HG03521 (cell line): ENCODE measurements at regions not wholly inside any gene's neighbourhood (a gene's known extent, or its start where the extent isn't known, plus 50 kb on each side); places are given as distances from the start of the nearest gene placed in this dataset.
"Not testable (repeated sequence)": the region's sequence is repeated elsewhere in the genome, so short reads cannot be mapped to it uniquely, and the experiment has no call there.

ENCODE experiments used
- ATAC-seq: cut with Tn5 transposase; IDR thresholded peaks from one replicate; pipeline ENCODE4 v1.9.1; 2021; ENCODE audit warnings: mild to moderate bottlenecking, moderate library complexity; ENCODE audit not compliant: unreplicated experiment

DNA sequence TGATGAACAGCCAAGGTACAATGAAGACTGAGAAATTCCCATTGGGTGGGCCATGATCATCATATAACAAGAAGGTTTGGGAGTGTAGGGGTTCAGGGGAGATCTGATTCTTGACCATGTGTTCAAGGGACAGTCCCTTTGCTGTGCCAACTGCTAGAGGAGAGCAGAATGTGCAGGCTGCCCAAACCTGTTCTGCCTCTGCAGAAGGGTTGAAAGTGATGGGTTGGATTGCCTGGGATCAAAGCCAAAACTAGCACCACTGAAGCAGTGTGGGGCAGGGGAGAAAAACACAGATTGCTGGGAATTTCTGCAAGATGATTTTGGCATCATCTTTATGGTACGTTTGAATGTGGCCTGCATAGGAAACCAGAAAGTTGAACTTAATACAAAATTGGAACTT lies 303.9 kb downstream of the OTUD1 start:
- no peak for ATAC-seq

DNA sequence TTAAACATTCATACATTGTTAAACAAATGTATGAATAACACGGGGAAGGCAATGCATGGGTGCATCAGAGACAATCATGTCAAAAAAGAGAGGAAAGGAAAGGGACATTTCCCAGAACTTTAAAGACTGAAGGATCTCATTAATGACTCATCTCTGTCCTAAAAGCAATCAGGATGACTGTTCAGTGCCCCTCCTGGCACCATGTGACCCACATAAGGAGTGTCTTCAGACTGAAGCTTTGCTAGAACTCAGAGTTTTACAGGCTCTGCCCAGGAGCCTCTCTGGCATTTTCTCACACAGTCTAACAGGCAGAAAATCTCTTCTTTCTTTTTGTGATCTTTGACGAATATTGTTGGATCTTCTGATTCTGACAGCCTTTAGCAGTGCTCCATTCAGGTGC lies 315.3 kb downstream of the OTUD1 start:
- ATAC-seq = no peak

- no peak for ATAC-seq
Observed at GRCh38 chr10:23754941-23755340, 316.1 kb downstream of the OTUD1 start.

DNA sequence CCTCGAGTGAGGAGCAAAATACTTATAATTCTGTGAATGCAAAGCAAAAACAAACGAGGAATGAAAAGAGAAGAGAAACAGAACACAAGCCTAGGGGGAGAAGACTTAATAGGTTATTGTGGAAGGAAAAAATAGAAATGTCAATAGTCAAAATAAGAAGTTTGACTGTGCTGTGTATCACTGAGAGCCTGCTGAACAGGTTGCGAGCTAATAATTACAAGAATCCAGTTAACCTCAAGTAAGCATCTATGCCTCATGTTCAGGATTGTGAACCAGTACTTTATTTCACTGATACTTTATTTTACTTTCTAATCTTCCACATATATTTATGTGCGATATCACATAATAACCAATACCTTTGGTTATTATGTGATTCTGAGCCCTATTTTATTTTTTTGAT lies 316.7 kb downstream of the OTUD1 start:
- ATAC-seq = no peak

DNA sequence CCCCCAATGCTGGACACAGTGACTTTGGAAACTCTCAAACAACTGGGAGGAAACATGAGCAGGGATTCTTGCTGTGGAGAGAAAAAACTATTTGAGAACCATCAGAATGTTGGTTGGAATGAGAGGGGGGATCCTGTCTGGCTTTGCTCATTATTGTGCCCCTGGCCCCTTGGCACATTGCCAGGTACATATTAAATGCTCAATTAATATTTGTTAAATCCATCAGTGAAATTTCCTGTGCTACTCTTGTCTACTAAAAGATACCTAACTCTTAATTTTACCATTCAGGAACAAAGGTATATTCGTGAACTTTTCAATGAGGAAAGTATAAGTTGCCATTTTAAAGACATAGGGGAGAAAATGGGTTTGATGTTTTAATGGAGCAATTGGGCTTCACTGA lies 329.4 kb downstream of the OTUD1 start:
- ATAC-seq = no peak

- ATAC-seq = no peak
Observed at GRCh38 chr10:23777153-23777552, 338.3 kb downstream of the OTUD1 start.

- no peak for ATAC-seq
Observed at GRCh38 chr10:23779301-23779700, 340.4 kb downstream of the OTUD1 start.

- no peak for ATAC-seq
Observed at GRCh38 chr10:23780331-23780730, 341.5 kb downstream of the OTUD1 start.

DNA sequence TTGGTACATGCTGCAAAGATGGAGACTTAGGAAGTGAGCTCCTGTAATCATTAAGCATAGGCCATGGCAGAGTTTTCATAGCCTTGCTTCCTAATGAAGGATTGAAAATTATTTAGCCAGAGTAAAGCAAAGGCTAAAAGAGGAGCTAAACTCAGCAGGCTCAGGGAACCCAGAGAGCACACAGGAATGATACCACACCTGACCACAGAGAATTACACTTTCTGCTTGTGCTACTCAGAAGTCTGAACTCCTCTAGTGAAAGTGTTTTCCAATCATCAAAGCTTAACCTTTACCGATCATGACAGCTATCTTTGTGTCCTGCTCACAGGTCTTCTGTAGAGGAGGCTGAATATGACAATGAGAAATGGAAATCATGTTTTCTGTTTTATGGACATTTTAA lies 347.7 kb downstream of the OTUD1 start:
- no peak for ATAC-seq

DNA sequence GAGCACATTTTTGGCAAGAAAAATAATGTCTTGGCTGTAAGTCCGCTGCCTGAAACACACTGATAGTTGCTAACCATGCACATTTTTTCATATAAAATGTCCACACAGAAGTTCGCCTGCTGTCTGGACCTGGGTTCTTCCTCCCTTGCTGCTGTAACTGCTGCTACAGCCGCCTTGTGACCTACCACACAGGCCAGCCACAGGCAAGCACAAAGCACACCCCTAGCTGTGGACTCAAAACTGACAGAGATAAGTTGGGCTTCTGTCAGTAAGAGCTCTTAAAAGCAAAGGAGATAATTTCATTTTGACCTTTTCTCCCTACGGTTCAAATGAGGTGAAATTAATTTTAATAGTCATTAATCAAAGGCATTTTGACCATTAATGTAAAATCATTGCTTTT lies 354.7 kb downstream of the OTUD1 start:
- no peak for ATAC-seq

- ATAC-seq = not testable (repeated sequence)
Observed at GRCh38 chr10:23797452-23797851, 358.6 kb downstream of the OTUD1 start.

- ATAC-seq = no peak
Observed at GRCh38 chr10:23804125-23804524, 365.2 kb downstream of the OTUD1 start.

- no peak for ATAC-seq
Observed at GRCh38 chr10:23813687-23814086, 374.8 kb downstream of the OTUD1 start.

DNA sequence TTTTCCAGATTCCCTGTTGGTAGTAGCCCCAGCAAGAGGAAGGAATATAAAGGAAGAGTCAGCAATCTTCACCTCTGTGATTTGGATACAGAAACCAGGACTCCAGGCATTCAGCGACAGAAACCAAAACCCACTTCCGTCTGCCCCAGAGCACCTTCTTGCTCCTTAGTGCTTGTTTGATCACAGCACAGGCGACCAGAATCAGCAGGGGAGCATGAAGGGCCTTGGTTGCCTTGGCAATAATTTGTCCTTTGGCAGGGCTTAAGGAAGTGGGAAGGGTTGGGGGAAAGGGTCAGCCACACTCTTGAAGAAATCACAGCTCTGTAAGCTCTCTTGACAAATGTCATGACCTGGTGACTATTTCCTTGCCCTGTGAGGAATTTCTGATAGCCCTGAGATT lies 379.6 kb downstream of the OTUD1 start:
- ATAC-seq = no peak

GRCh38 chr10:23820792-23821191 lies 381.9 kb downstream of the OTUD1 start:
- no peak for ATAC-seq

DNA sequence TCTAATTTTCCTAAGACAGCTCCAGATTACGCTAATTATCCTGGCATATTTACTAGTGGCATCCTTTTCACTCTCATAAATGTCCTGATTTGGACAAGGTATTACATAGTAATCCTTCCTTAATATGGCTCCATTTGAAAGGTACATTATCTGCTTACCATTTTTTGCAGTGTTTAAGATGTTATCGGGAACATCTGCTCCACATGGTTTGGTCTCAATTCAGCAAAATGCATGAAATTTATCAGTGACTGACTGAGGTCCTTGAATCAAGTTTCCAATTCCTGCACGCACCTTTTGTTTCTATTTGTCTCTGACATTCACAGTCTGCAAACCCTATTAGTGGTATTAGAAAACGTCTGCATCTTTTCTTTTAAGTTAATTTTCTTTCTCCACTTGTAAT lies 384.1 kb upstream of the KIAA1217 start:
- ATAC-seq = no peak

- ATAC-seq = no peak
Observed at GRCh38 chr10:23826421-23826820, 382.5 kb upstream of the KIAA1217 start.

GRCh38 chr10:23829556-23829955 lies 379.4 kb upstream of the KIAA1217 start:
- no peak for ATAC-seq

DNA sequence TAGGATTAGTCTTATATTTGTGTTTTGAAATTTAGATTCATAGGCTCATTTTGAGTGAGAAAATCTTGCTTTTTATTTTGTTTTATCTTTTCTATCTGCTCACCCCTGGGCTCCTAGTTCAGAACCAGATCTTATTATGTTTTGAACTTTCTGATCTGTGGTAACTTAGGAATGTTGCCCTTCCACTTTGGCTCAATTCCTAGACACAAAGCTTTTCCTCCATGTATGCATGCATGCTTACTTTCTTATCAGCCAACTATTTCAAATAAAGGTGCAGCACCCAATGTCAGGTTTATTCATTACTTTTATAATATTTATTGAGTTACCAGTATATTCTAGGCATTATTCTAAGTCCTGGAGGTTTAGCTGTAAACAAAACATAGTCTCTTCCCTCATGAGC lies 374.8 kb upstream of the KIAA1217 start:
- no peak for ATAC-seq

- ATAC-seq = no peak
Observed at GRCh38 chr10:23850631-23851030, 358.3 kb upstream of the KIAA1217 start.

DNA sequence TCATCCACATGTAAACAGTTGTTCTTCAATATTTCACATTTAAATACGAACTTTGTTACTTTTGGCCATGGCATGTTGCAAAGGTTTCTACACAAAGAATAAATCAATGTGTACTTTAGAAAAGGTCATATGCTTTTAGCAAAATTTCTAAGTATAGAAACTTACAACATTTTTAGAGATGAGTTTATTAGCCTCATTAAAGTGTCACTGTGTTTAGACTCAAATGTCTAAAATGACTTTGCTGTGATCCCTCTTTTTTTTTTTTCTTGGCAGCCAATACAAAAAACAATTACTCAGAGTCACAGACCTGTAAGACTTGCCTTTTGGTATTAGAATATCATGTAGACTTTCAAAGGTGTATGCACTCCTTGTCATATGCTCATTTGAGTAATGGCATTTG lies 349.3 kb upstream of the KIAA1217 start:
- no peak for ATAC-seq

DNA sequence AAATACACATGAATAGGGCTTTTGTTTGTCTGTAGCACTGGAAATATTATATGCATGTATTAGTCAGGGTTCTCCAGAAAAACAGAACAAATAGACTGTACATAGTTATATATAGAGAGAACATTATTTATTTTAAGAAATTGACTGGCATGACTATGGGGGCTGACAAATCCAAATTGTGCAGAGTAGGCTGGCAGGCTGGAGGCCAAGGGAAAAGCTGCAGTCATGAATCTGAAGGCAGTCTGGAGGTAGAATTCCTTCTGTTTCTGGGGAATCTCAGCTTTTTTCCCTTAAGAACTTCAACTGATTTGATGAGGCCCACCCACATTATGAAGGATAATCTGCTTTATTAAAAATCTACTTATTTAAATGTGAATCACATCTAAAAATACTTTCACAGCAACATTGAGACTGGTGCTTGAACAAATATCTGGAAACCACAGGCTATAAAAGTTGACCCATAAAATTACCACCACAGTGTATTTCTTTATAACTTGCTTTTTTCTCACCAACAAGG lies 344.2 kb upstream of the KIAA1217 start:
- no peak for ATAC-seq

DNA sequence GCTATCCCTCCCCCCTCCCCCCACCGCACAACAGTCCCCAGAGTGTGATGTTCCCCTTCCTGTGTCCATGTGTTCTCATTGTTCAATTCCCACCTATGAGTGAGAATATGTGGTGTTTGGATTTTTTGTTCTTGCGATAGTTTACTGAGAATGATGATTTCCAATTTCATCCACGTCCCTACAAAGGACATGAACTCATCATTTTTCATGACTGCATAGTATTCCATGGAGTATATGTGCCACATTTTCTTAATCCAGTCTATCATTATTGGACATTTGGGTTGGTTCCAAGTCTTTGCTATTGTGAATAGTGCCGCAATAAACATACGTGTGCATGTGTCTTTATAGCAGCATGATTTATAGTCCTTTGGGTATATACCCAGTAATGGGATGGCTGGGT lies 342.0 kb upstream of the KIAA1217 start:
- not testable (repeated sequence) for ATAC-seq

- ATAC-seq = no peak
Observed at GRCh38 chr10:23868121-23868520, 340.8 kb upstream of the KIAA1217 start.
